Central memory CD8-positive, alpha-beta T cell (primary cell): ENCODE measurements at regions not wholly inside any gene's neighbourhood (a gene's known extent, or its start where the extent isn't known, plus 50 kb on each side); places are given as distances from the start of the nearest gene placed in this dataset.
"Not testable (repeated sequence)": the region's sequence is repeated elsewhere in the genome, so short reads cannot be mapped to it uniquely, and the experiment has no call there.

Experiments
- ATAC-seq: fragments of 150-1000 bp; cut with Tn5 transposase; replicated peaks from 2 replicates; pipeline ENCODE4 v1.10.0; 2022; ENCODE audit warnings: mild to moderate bottlenecking, moderate FRiP score, moderate number of reproducible peaks; ENCODE audit not compliant: poor library complexity, severe bottlenecking; ENCODE audit errors: extremely low read depth
- DNase-seq, 2 donors: peaks; one replicate each; pipeline ENCODE4 v3.0.0; 2021; ENCODE audit warnings: low spot score in 2 of 2
- H3K27ac Mint-ChIP-seq: one replicate; pipeline ENCODE4 v1.8.0; 2022; ENCODE audit warnings: low read depth, mild to moderate bottlenecking, moderate library complexity, mixed read lengths
- H3K27me3 Mint-ChIP-seq: one replicate; pipeline ENCODE4 v1.8.0; 2022; ENCODE audit warnings: mixed read lengths
- H3K36me3 Mint-ChIP-seq: one replicate; pipeline ENCODE4 v1.8.0; 2022; ENCODE audit warnings: mild to moderate bottlenecking, moderate library complexity, mixed read lengths; ENCODE audit not compliant: insufficient read depth
- H3K4me1 Mint-ChIP-seq: one replicate; pipeline ENCODE4 v1.8.0; 2022; ENCODE audit warnings: mixed read lengths
- H3K4me3 Mint-ChIP-seq: one replicate; pipeline ENCODE4 v1.8.0; 2022; ENCODE audit warnings: mild to moderate bottlenecking, moderate library complexity, mixed read lengths
- H3K9me3 Mint-ChIP-seq: one replicate; pipeline ENCODE4 v1.8.0; 2022; ENCODE audit warnings: mixed read lengths

DNA sequence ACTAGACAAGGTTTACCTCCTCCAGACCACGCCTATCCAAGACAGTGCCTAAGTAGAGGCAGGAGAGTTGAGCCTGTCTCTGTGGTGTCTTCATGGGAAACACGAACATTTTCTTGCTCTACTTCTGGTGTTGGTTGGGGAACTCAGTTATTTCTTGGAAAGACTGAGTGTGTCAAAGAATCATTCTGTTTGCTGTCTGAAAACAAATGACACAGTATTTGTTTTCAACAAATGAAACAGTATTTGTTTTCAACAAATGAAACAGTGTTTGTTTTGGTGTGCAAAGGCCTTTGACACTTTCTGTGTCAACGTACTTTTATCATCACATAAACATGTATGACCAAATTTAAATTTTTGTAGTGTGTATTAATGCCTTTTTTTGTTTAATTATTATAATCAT is 416.5 kb upstream of the NPAP1 start:
- not testable (repeated sequence) for H3K36me3 Mint-ChIP-seq, H3K27me3 Mint-ChIP-seq, H3K27ac Mint-ChIP-seq, H3K4me1 Mint-ChIP-seq, ATAC-seq, DNase-seq, H3K4me3 Mint-ChIP-seq
- peaks cover 18% of the 10 kb centered on the region for H3K9me3 Mint-ChIP-seq

DNA sequence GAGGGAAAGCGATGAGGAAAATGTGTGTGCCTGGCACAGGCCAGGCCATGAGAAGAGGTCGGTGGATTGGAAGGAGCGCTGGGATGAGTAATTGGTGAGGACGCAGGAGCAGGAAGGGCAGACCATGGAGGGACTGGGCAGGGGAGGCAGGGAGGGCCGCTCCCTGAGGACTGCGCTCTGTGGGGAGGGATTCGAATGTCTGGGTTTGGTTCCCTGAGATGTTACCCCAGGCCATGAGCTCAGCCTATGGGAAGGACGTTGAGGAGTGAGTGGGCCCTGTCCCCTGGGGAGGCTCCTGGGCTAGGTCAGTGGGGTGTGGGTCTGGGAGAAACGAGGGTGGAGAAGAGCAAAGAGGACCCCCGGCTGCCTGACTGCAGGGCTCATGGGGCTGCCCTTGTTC is 415.2 kb upstream of the NPAP1 start:
- H3K4me3 Mint-ChIP-seq, H3K27ac Mint-ChIP-seq, H3K36me3 Mint-ChIP-seq, H3K4me1 Mint-ChIP-seq, DNase-seq, ATAC-seq, H3K27me3 Mint-ChIP-seq: not testable (repeated sequence)
- peaks cover 11% of the 10 kb centered on the region for H3K9me3 Mint-ChIP-seq

GRCh38 chr15:24260854-24261253 is 414.7 kb upstream of the NPAP1 start:
- not testable (repeated sequence) for H3K27me3 Mint-ChIP-seq, H3K4me3 Mint-ChIP-seq, H3K27ac Mint-ChIP-seq, H3K36me3 Mint-ChIP-seq, DNase-seq, ATAC-seq, H3K4me1 Mint-ChIP-seq
- peaks cover 11% of the 10 kb centered on the region for H3K9me3 Mint-ChIP-seq

- not testable (repeated sequence) for H3K4me3 Mint-ChIP-seq, ATAC-seq, H3K36me3 Mint-ChIP-seq, H3K27me3 Mint-ChIP-seq, H3K4me1 Mint-ChIP-seq, DNase-seq, H3K27ac Mint-ChIP-seq
- H3K9me3 Mint-ChIP-seq = peaks cover 12% of the 10 kb centered on the region
These were observed 406.9 kb upstream of the NPAP1 start for GRCh38 chr15:24268536-24269165.

- Mint-ChIP-seq H3K36me3 (no peaks in the 10 kb centered on the region), H3K4me3 (no peak overlapping the region), H3K27ac (no peak overlapping the region), H3K4me1 (no peaks in the 10 kb centered on the region), H3K9me3 (peaks cover 12% of the 10 kb centered on the region), H3K27me3 (no peaks in the 10 kb centered on the region)
- DNase-seq (no peak), ATAC-seq (no peak)
These were observed 406.4 kb upstream of the NPAP1 start for GRCh38 chr15:24269166-24269571.

GRCh38 chr15:24269923-24270322 is 405.7 kb upstream of the NPAP1 start:
- Mint-ChIP-seq H3K27ac (no peak overlapping the region), H3K4me3 (no peak overlapping the region), H3K9me3 (peaks cover 12% of the 10 kb centered on the region), H3K4me1 (no peaks in the 10 kb centered on the region), H3K36me3 (no peaks in the 10 kb centered on the region), H3K27me3 (no peaks in the 10 kb centered on the region)
- DNase-seq = no peak
- ATAC-seq = no peak

- H3K27ac Mint-ChIP-seq, ATAC-seq, H3K27me3 Mint-ChIP-seq, H3K36me3 Mint-ChIP-seq, H3K4me3 Mint-ChIP-seq, DNase-seq, H3K4me1 Mint-ChIP-seq: not testable (repeated sequence)
- peaks cover 17% of the 10 kb centered on the region for H3K9me3 Mint-ChIP-seq
These were observed 403.9 kb upstream of the NPAP1 start for GRCh38 chr15:24271496-24272244.

DNA sequence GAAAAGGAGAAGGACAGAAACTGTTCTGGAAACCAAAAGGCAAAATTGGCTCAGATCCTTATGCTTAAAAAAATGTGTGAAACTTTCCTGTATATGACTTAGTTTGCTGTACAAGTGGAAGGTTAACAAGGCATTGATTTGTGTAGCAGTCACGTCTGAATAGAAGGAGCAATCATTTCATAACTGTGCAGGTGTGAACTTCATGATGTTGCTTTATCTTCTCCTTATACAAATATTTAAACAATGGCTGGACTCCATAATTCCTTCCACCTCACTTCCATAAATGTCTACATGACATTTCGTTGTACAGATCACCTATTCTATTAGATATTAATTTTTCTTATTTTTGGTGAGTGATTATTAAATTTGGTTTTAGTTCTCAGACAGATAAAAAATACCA is 382.7 kb upstream of the NPAP1 start:
- DNase-seq = no peak
- Mint-ChIP-seq H3K36me3 (no peaks in the 10 kb centered on the region), H3K27ac (no peak overlapping the region), H3K4me3 (no peak overlapping the region), H3K9me3 (peaks cover 6% of the 10 kb centered on the region), H3K27me3 (no peaks in the 10 kb centered on the region), H3K4me1 (no peaks in the 10 kb centered on the region)
- ATAC-seq = no peak

GRCh38 chr15:24300804-24301368 is 374.7 kb upstream of the NPAP1 start:
- not testable (repeated sequence) for H3K27ac Mint-ChIP-seq, H3K36me3 Mint-ChIP-seq, H3K4me1 Mint-ChIP-seq, DNase-seq, H3K4me3 Mint-ChIP-seq, H3K27me3 Mint-ChIP-seq, ATAC-seq
- peaks cover 19% of the 10 kb centered on the region for H3K9me3 Mint-ChIP-seq

- not testable (repeated sequence) for H3K4me1 Mint-ChIP-seq, H3K36me3 Mint-ChIP-seq, H3K4me3 Mint-ChIP-seq, H3K27ac Mint-ChIP-seq, ATAC-seq, DNase-seq, H3K27me3 Mint-ChIP-seq
- H3K9me3 Mint-ChIP-seq = peaks cover 19% of the 10 kb centered on the region
These were observed 373.6 kb upstream of the NPAP1 start for GRCh38 chr15:24301999-24302398.

DNA sequence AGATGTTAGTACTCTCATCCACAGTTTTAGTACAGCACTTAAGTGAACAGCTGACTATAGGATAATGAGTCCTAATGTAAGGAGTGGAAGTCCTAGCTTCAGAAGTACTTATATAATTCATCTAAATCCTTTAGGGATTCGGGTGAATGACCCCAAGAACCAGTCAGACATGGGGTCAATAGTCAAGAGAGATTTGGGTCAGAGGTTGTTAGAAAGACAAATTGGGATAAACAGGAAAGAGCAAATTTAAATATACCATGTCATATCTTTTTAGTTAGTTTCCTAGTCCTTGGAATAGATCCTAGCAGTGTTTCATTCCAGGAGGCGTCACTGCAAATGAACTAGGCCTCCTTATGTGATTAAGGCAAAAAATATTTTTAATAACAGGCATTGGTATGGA is 370.8 kb upstream of the NPAP1 start:
- ATAC-seq, H3K4me3 Mint-ChIP-seq, DNase-seq, H3K27ac Mint-ChIP-seq, H3K4me1 Mint-ChIP-seq, H3K36me3 Mint-ChIP-seq, H3K27me3 Mint-ChIP-seq: not testable (repeated sequence)
- H3K9me3 Mint-ChIP-seq = peaks cover 19% of the 10 kb centered on the region

GRCh38 chr15:24305643-24306042 is 369.9 kb upstream of the NPAP1 start:
- not testable (repeated sequence) for H3K4me1 Mint-ChIP-seq, H3K36me3 Mint-ChIP-seq, H3K27ac Mint-ChIP-seq, ATAC-seq, DNase-seq, H3K4me3 Mint-ChIP-seq, H3K27me3 Mint-ChIP-seq
- peaks cover 19% of the 10 kb centered on the region for H3K9me3 Mint-ChIP-seq

DNA sequence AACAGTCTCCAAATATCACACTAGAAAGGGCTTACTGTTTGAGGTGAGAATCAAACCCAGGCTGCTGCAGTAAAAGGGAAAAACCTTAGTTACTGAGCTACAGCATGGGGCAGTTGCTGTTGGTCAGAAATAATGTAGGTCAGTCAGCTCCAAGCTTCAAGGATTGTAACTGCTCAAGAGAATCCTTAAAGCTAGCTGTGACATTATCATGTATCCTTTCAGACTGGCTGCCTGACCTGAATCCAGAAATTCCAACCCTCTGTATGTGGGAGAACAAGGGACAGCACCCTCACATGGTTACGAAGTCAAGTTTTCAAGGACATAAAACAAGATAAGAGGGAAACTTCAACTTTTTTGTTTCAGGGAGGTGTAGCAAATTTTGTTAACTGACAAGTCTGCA is 365.9 kb upstream of the NPAP1 start:
- H3K27ac Mint-ChIP-seq, H3K27me3 Mint-ChIP-seq, ATAC-seq, DNase-seq, H3K36me3 Mint-ChIP-seq, H3K9me3 Mint-ChIP-seq, H3K4me3 Mint-ChIP-seq, H3K4me1 Mint-ChIP-seq: not testable (repeated sequence)
